ENCODE measurements at regions not wholly inside any gene's neighbourhood (a gene's known extent, or its start where the extent isn't known, plus 50 kb on each side); places are given as distances from the start of the nearest gene placed in this dataset.

DNA sequence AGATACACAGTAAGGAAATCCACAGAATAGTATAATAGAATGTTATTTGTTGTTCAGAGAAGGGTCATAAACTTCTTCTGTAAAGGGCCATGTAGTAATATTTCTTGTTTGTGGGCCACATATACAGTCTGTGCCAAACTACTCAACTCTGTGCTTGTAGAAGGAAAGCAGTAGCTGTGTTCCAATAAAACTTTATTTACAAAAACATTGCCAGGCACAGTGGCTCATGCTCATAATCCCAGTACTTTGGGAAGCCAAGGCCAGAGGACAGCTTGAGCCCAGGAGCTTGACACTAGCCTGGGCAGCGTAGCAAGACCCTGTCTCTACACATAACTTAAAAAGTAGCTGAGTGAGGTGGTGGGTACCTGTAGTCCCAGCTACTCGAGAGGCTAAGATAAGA is 612.8 kb upstream of the PSMD7 start:
- no peak for DNase-seq (ENCODE audit: low read depth in 2 of 2)

DNA sequence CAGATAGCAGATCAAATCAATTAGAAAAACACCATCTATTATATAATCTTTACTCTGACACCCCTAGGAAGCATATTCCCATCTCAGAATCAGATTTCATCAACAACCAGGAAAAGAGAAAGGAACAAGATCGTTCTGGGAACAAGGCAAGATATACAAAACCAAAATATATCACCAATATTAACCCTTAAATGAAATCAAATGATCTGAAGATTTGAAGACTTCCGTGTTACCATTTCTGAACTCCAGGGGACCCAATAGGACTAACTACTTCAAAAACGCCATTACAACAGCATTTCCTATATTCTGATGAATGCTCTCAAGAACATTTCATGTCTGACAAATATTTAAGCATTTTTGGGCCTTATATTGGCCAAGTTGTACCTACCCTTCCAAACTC is 624.2 kb upstream of the ZFHX3 start:
- no peak for DNase-seq (ENCODE audit: low read depth in 2 of 2)

GRCh38 chr16:73670836-73671820 is 623.2 kb upstream of the ZFHX3 start:
- no peak for DNase-seq (ENCODE audit: low read depth in 2 of 2)

DNA sequence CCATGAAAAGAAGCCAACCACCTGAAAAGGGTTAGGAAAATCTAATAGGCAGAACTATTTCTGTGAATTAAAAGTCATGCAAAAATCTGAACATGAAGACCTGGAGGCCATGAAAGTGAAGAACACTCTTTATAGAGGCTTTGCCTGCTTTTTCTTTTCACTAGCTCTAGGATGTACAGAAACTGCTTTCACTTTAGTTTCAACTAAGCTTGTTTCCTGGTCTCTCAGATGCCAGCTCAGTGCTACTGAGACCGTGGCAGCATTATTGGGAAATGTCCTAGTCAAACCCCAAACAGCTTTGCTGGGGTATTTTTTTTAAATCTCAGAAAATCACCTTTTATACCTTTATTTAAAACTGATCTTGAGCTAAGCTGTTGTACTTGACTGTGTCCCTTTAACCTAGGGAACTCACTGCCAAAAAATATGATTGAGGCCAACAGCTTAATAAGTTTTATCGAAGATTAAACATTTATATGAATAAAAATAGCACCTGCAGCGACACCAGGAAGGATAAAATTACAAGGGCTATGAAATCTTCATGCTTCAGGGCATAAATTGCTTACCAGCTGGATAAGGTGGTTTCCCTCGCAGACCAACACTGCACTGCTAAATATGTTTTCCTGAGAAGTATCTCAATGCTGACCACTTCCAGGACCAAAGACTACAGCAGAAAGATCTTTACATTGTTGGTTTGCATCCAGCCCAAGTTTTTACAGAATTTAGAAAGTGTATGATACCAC is 621.8 kb upstream of the ZFHX3 start:
- no peak for DNase-seq (ENCODE audit: low read depth in 2 of 2)

GRCh38 chr16:73663720-73664119 is 615.8 kb upstream of the ZFHX3 start:
- DNase-seq (ENCODE audit: low read depth in 2 of 2), result no peak

DNA sequence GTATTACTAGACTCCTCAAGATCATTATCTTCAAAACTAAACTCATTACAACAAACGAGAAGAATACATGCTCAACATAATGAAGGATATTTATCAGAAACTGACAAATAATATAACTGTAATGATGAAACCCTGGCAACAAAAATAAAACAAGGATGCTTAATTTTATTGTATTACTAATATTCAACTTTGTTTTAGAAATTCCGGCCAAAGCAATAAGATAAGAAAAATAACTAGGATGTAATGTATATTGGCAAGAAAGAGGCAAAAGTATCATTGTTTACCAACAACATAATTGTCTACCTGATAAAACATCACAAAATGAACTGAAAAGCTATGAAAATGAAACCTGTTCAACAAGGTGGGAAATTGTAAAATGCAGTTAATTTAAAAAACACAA is 588.3 kb upstream of the ZFHX3 start:
- no peak for DNase-seq (ENCODE audit: low read depth in 2 of 2)

GRCh38 chr16:73629011-73629410 is 581.1 kb upstream of the ZFHX3 start:
- no peak for DNase-seq (ENCODE audit: low read depth in 2 of 2)

- DNase-seq (ENCODE audit: low read depth in 2 of 2), result no peak
Measured at GRCh38 chr16:73617738-73618137, 569.8 kb upstream of the ZFHX3 start.

DNA sequence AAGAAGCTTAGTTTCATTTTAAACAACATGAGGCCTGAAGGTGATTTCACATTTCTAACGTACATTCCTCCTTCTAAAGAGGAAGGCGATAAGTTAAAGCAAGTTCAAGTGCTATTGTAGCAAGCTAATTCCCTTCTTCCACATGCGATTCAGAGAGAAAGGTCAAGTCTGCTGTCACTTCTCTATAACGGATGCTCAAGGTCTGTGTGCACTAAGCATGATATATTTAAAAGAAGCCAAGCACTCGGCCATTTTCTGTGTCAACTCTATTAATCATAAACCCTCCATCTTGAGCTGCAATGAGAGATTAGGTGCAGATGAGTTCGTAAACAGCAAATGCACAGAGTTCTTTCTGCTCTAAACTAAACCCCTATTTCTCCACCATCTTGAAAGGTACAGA is 568.8 kb upstream of the ZFHX3 start:
- no peak for DNase-seq (ENCODE audit: low read depth in 2 of 2)

- DNase-seq (ENCODE audit: low read depth in 2 of 2), result no peak
Measured at GRCh38 chr16:73616166-73616753, 568.3 kb upstream of the ZFHX3 start.

- DNase-seq (ENCODE audit: low read depth in 2 of 2), result no peak
Measured at GRCh38 chr16:73615071-73615940, 567.4 kb upstream of the ZFHX3 start.

DNA sequence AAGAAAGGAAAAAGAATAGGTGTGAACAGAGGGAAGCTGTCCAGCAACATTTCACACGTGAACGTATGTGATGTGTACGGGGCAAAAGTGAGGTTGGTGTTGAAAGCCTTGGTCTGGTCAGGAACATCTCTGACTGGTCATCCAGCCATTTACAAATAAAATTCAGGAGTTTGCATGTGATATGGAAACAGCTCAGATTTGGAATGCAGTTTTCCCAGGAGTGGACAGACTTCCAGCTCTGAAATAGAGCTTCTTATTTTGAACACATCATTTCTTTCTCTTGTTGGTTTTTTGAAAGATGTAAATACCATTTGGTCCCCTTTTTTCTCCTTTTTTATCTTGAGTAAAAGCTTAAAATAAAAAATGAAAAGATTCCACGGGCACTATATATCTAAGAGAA is 566.2 kb upstream of the ZFHX3 start:
- no peak for DNase-seq (ENCODE audit: low read depth in 2 of 2)

- no peak for DNase-seq (ENCODE audit: low read depth in 2 of 2)
Measured at GRCh38 chr16:73610605-73611156, 562.8 kb upstream of the ZFHX3 start.

DNA sequence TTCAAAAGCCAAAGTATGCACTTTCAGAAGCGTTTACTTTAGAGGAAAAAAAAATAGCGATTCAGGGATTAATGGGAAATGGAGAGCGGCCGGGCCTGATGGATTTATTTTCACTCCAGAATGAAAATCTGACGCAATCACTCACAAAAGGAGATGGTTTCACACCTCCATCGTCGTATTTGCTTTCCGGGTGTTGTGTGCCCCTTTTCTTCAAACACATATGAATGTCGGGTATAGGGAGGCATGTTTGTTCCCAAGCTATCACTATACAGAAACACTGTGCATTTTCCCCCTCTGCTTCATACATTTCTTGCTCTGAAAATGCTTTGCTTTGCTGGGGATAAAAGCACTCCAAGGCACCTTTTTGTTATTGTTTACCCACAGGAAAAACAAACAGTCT is 562.2 kb upstream of the ZFHX3 start:
- no peak for DNase-seq (ENCODE audit: low read depth in 2 of 2)

DNA sequence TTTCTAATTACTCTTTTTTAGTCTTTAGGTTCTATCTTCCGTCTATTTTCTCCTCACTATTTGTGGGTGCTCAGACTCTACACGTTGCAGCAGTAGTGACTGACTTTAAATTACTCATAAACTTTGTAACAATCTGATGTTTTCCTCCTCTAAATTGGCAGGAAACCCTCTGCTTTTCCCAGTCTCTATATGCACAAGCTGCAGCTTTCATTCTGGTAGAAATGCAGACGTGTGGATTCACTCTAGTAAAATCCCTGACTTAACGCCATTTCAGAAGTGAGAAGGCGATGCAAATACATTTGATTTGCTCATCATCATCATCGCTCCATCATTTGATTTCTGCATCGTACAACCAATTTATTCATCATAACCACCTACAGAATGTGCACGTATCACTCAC is 561.0 kb upstream of the ZFHX3 start:
- no peak for DNase-seq (ENCODE audit: low read depth in 2 of 2)

- no peak for DNase-seq (ENCODE audit: low read depth in 2 of 2)
Measured at GRCh38 chr16:73605309-73605708, 557.4 kb upstream of the ZFHX3 start.

DNA sequence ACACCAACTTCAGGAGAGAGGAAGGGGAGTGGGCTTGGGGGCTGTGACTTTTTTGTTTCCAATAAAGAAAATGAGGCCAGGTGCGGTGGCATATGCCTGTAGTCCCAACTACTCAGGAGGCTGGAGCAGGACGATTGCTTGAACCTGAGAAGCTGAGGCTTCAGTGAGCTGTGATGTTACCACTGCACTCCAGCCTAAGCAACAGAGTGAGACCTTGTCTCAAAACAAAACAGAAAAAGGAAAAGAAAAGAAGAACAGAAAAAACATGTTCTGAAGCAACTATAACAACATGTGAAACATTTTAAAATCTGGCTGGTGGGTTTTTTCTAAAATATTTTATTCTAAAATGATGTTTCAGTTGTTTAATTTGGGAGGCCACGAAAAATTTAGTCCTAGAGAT is 554.0 kb upstream of the ZFHX3 start:
- DNase-seq (ENCODE audit: low read depth in 2 of 2), result no peak

GRCh38 chr16:73599870-73600269 is 551.9 kb upstream of the ZFHX3 start:
- no peak for DNase-seq (ENCODE audit: low read depth in 2 of 2)

GRCh38 chr16:73599351-73599750 is 551.4 kb upstream of the ZFHX3 start:
- DNase-seq (ENCODE audit: low read depth in 2 of 2), result no peak

DNA sequence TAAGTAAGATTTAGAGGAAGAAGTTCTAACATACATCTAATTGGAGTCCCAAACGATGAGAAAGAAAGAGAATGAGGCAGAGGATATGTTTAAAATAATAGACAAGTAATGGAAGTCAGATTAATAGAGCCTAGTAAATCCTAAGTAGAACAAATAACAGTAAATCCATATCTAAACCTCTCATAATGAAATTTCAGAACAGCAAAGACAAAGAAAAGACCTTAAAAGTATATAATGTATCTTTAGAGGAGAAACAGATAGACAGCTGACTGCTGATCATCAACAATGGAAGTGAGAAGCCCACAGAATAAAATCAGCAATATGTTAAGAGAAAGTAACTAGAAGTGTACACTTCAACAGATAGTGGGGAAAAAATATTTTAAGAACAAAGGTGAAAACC is 536.2 kb upstream of the ZFHX3 start:
- no peak for DNase-seq (ENCODE audit: low read depth in 2 of 2)

- DNase-seq (ENCODE audit: low read depth in 2 of 2), result no peak
Measured at GRCh38 chr16:73572135-73572828, 524.4 kb upstream of the ZFHX3 start.

All from stimulated activated CD8-positive, alpha-beta memory T cell treated with anti-CD3 and anti-CD28 coated beads, Interleukin-2, amount 100 ng/mL, for 48 hours (primary cell).